ENCODE measurements at regions not wholly inside any gene's neighbourhood (a gene's known extent, or its start where the extent isn't known, plus 50 kb on each side); places are given as distances from the start of the nearest gene placed in this dataset.

DNA sequence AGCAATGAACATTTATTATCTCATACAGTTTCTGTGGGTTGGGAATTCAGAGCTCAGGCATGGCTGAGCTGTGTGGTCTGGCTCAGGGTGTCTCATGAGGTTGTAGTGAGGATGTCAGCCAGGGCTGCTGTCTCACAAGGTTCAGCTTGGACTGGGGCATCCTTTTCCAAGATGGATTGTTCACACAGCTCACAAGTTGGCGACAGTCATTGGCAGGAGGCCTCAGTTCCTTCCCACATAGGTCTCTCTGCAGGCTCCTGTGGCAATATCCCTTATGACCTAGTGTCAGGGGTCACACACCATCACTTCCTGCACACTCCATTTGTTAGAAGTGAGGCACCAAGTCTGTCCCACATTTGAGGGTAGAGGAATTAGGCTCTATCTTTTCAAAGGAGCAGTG, 56.0 kb downstream of the RPLP1 start:
- intact Hi-C loops (cut with micrococcal nuclease) = no loop called here
- Histone ChIP-seq H3K56ac (ENCODE audit: extremely low read depth, insufficient read depth, low read length) (no peak overlapping the region), H2BK15ac (ENCODE audit: low read depth, low read length) (no peak overlapping the region), H3K9me3 (ENCODE audit: control insufficient read depth, insufficient read depth, low read length) (no peaks in the 10 kb centered on the region), H2AK9ac (replicated peaks; ENCODE audit: low read depth, low read length, poor library complexity) (no peak overlapping the region), H2AFZ (replicated peaks; ENCODE audit: low read length, poor library complexity) (no peak overlapping the region), H3K4me1 (ENCODE audit: control insufficient read depth, insufficient read depth, low read length) (no peaks in the 10 kb centered on the region), H3K27ac (ENCODE audit: insufficient read depth, low read length) (no peak overlapping the region), H3K9me1 (ENCODE audit: insufficient read depth, low read length) (no peaks in the 10 kb centered on the region), H3K36me3 (ENCODE audit: control insufficient read depth, insufficient read depth, low read length) (no peaks in the 10 kb centered on the region), H2AK5ac (ENCODE audit: low read depth, low read length) (no peak overlapping the region), H4K91ac (ENCODE audit: insufficient read depth, low read depth, low read length) (no peak overlapping the region), H2BK5ac (ENCODE audit: low read depth, low read length, poor library complexity, severe bottlenecking) (no peak overlapping the region), H3K4ac (ENCODE audit: low read depth, low read length) (no peak overlapping the region), H3K4me3 (ENCODE audit: insufficient read depth, low read depth, low read length) (no peak overlapping the region), H3K4me2 (ENCODE audit: low read depth, low read length) (no peak overlapping the region), H4K8ac (ENCODE audit: low read depth in 2 of 2, low read length in 2 of 2) (no peak overlapping the region), H3K9ac (ENCODE audit: low read depth, low read length) (no peak overlapping the region), H3K14ac (replicated peaks; ENCODE audit: low read depth, low read length) (no peak overlapping the region), H2BK120ac (ENCODE audit: low read depth, low read length) (no peak overlapping the region), H4K20me1 (ENCODE audit: insufficient read depth, low read length) (no peaks in the 10 kb centered on the region), H4K5ac (ENCODE audit: low read depth, low read length) (no peak overlapping the region), H3K27me3 (ENCODE audit: control insufficient read depth, insufficient read depth, low read length) (peaks cover 46% of the 10 kb centered on the region), H3K23ac (ENCODE audit: low read depth, low read length) (no peak overlapping the region), H3K18ac (ENCODE audit: low read depth, low read length) (no peak overlapping the region), H3K79me1 (ENCODE audit: low read depth in 1 of 2, low read length in 2 of 2) (no peaks in the 10 kb centered on the region), H2BK20ac (ENCODE audit: low read depth, low read length) (no peak overlapping the region)
- no TSS peak for BruUV-seq (replicated peaks)
- TF ChIP-seq CHD1 (IDR thresholded peaks at IDR 0.05; ENCODE audit: low read depth, low read length) = no peak
- TF ChIP-seq POLR2A (IDR thresholded peaks at IDR 0.05; ENCODE audit: low read depth, low read length) = no peak
- no peak for TF ChIP-seq SMC3 (IDR thresholded peaks at IDR 0.05; ENCODE audit: low read depth, low read length)
- no peak for TF ChIP-seq RFX5 (IDR thresholded peaks at IDR 0.05; ENCODE audit: low read depth, low read length)
- TF ChIP-seq, protein P1, sequence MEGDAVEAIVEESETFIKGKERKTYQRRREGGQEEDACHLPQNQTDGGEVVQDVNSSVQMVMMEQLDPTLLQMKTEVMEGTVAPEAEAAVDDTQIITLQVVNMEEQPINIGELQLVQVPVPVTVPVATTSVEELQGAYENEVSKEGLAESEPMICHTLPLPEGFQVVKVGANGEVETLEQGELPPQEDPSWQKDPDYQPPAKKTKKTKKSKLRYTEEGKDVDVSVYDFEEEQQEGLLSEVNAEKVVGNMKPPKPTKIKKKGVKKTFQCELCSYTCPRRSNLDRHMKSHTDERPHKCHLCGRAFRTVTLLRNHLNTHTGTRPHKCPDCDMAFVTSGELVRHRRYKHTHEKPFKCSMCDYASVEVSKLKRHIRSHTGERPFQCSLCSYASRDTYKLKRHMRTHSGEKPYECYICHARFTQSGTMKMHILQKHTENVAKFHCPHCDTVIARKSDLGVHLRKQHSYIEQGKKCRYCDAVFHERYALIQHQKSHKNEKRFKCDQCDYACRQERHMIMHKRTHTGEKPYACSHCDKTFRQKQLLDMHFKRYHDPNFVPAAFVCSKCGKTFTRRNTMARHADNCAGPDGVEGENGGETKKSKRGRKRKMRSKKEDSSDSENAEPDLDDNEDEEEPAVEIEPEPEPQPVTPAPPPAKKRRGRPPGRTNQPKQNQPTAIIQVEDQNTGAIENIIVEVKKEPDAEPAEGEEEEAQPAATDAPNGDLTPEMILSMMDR (conservative IDR thresholded peaks at IDR 0.05; ENCODE audit: low read depth, low read length) = no peak
- TF ChIP-seq MAZ (IDR thresholded peaks at IDR 0.05; ENCODE audit: borderline replicate concordance, low read depth, low read length) = no peak
- no peak for TF ChIP-seq BHLHE40 (IDR thresholded peaks at IDR 0.05; ENCODE audit: low read depth, low read length)
- no peak for TF ChIP-seq NFE2L2 (IDR thresholded peaks at IDR 0.05; ENCODE audit: low read depth, low read length)
- TF ChIP-seq CEBPB (IDR thresholded peaks at IDR 0.05; ENCODE audit: low read depth, low read length) = no peak
- TF ChIP-seq RCOR1 (IDR thresholded peaks at IDR 0.05; ENCODE audit: insufficient replicate concordance, low read length) = no peak
- no peak for TF ChIP-seq MXI1 (IDR thresholded peaks at IDR 0.05; ENCODE audit: borderline replicate concordance, low read depth, low read length)
- no peak for TF ChIP-seq MAFK (IDR thresholded peaks at IDR 0.05; ENCODE audit: low read depth, low read length)
- no peak for TF ChIP-seq FOS (IDR thresholded peaks at IDR 0.05; ENCODE audit: low read depth, low read length)
- 40% methylated on average over 1 of the region's 1 CpG; no CpG with 5 or more reads in 1 of the 2 experiments for WGBS, 2 experiments (ENCODE audit: extremely low coverage in 2 of 2, insufficient read length in 1 of 2)
- ATAC-seq (ENCODE audit: low read depth) = no peak
- POLR2A ChIA-PET (ENCODE audit: unreplicated experiment) = no interaction called here
- DNase-seq = no peak
- dilution Hi-C loops (cut with HindIII; ENCODE audit: low sequenced_read_pairs, unreplicated experiment) = no loop called here
- CTCF ChIA-PET = no interaction called here
- in situ Hi-C loops (cut with MboI; ENCODE audit: low sequenced_read_pairs) = no loop called here
